Liver (tissue), 8 donors: ENCODE measurements at regions not wholly inside any gene's neighbourhood (a gene's known extent, or its start where the extent isn't known, plus 50 kb on each side); places are given as distances from the start of the nearest gene placed in this dataset.

Experiments used
- DNase-seq: peaks from one replicate; pipeline ENCODE4 v3.0.0-alpha.2; 2017; ENCODE audit warnings: low spot score
- H3K27ac ChIP-seq, 2 donors: one replicate each; pipeline ENCODE4 v1.7.0; 2013; ENCODE audit warnings: inconsistent platforms in 2 of 2, low read length in 2 of 2, control low read depth in 1 of 2, low read depth in 1 of 2, mild to moderate bottlenecking in 1 of 2
- H3K27me3 ChIP-seq, 4 donors: one replicate each; pipeline versions ENCODE4 v1.6.1 to v1.7.0; 2013; ENCODE audit warnings: low read length in 3 of 4, inconsistent platforms in 1 of 4, mild to moderate bottlenecking in 1 of 4, moderate library complexity in 1 of 4; ENCODE audit not compliant: control insufficient read depth in 4 of 4, insufficient read depth in 4 of 4
- H3K36me3 ChIP-seq, 4 donors: one replicate each; pipeline versions ENCODE4 v1.6.1 to v1.7.0; 2013; ENCODE audit warnings: low read length in 3 of 4, mild to moderate bottlenecking in 3 of 4, low read depth in 1 of 4, moderate library complexity in 1 of 4; ENCODE audit not compliant: control insufficient read depth in 4 of 4, insufficient read depth in 3 of 4
- H3K4me1 ChIP-seq, 4 donors: one replicate each; pipeline versions ENCODE4 v1.6.1 to v1.7.0; 2013; ENCODE audit warnings: low read length in 3 of 4, mild to moderate bottlenecking in 3 of 4, moderate library complexity in 1 of 4; ENCODE audit not compliant: control insufficient read depth in 4 of 4, insufficient read depth in 4 of 4
- H3K4me3 ChIP-seq, 3 donors: one replicate each; pipeline versions ENCODE4 v1.6.1 to v1.7.0; 2013; ENCODE audit warnings: low read length in 3 of 3, control low read depth in 1 of 3, low read depth in 1 of 3, mild to moderate bottlenecking in 1 of 3
- H3K9ac ChIP-seq, 2 donors: one replicate each; pipeline ENCODE4 v1.7.0; 2013; ENCODE audit warnings: low read length in 2 of 2, mild to moderate bottlenecking in 2 of 2, moderate library complexity in 2 of 2, control low read depth in 1 of 2, low read depth in 1 of 2
- H3K9me3 ChIP-seq, 4 donors: one replicate each; pipeline versions ENCODE4 v1.6.1 to v1.7.0; 2013; ENCODE audit warnings: low read length in 3 of 4; ENCODE audit not compliant: control insufficient read depth in 4 of 4
- ATF3 ChIP-seq: IDR thresholded peaks from 2 replicates; pipeline ENCODE4 v1.6.1; 2016; ENCODE audit warnings: antibody characterized with exemption
- CTCF ChIP-seq: fragments of 150-350 bp; IDR thresholded peaks from 2 replicates; pipeline ENCODE4 v1.5.1; 2017; ENCODE audit warnings: improper control_type of control experiment, low read depth, low read length; ENCODE audit not compliant: missing input control
- EGR1 ChIP-seq, 2 donors: IDR thresholded peaks; 2 replicates each; pipeline ENCODE4 v1.6.1; 2016 to 2018; ENCODE audit warnings: antibody characterized with exemption in 2 of 2, low read depth in 2 of 2
- FOXA2 ChIP-seq: IDR thresholded peaks from 2 replicates; pipeline ENCODE4 v1.6.1; 2016; ENCODE audit warnings: antibody characterized with exemption
- GABPA ChIP-seq, 2 donors: IDR thresholded peaks in 1 of 2; conservative IDR thresholded peaks in 1 of 2; 2 replicates each; pipeline ENCODE4 v1.6.1; 2016; ENCODE audit warnings: antibody characterized with exemption in 2 of 2, mild to moderate bottlenecking in 1 of 2, moderate library complexity in 1 of 2
- HNF4A ChIP-seq, 2 donors: conservative IDR thresholded peaks; 2 replicates each; pipeline ENCODE4 v1.6.1; 2016; ENCODE audit warnings: antibody characterized with exemption in 2 of 2, mild to moderate bottlenecking in 2 of 2
- HNF4G ChIP-seq: IDR thresholded peaks from 2 replicates; pipeline ENCODE4 v1.6.1; 2016; ENCODE audit warnings: antibody characterized with exemption
- JUND ChIP-seq, 2 donors: IDR thresholded peaks; 2 replicates each; pipeline ENCODE4 v1.6.1; 2016; ENCODE audit warnings: antibody characterized with exemption in 2 of 2
- MAX ChIP-seq: IDR thresholded peaks from 2 replicates; pipeline ENCODE4 v1.6.1; 2016; ENCODE audit warnings: antibody characterized with exemption
- NR2F2 ChIP-seq: IDR thresholded peaks from 2 replicates; pipeline ENCODE4 v1.6.1; 2016; ENCODE audit warnings: antibody characterized with exemption
- RAD21 ChIP-seq, 2 donors: IDR thresholded peaks; 2 replicates each; pipeline ENCODE4 v1.6.1; 2016; ENCODE audit warnings: antibody characterized with exemption in 2 of 2, mild to moderate bottlenecking in 2 of 2
- REST ChIP-seq: IDR thresholded peaks from 2 replicates; pipeline ENCODE4 v1.6.1; 2016; ENCODE audit warnings: antibody characterized with exemption, mild to moderate bottlenecking
- RXRA ChIP-seq, 2 donors: IDR thresholded peaks; 2 replicates each; pipeline ENCODE4 v1.6.1; 2017 to 2018; ENCODE audit warnings: antibody characterized with exemption in 2 of 2, mild to moderate bottlenecking in 1 of 2
- SP1 ChIP-seq: IDR thresholded peaks from 2 replicates; pipeline ENCODE4 v1.6.1; 2018; ENCODE audit warnings: antibody characterized with exemption, mild to moderate bottlenecking
- TAF1 ChIP-seq: conservative IDR thresholded peaks from 2 replicates; pipeline ENCODE4 v1.6.1; 2016; ENCODE audit warnings: antibody characterized with exemption, mild to moderate bottlenecking
- YY1 ChIP-seq: IDR thresholded peaks from 2 replicates; pipeline ENCODE4 v1.6.1; 2016; ENCODE audit warnings: antibody characterized with exemption, mild to moderate bottlenecking
- ZBTB33 ChIP-seq: IDR thresholded peaks from 2 replicates; pipeline ENCODE4 v1.6.1; 2016; ENCODE audit warnings: antibody characterized with exemption
- WGBS: extraction: QIAGEN DNeasy Blood & Tissue Kit; methylation state at CpG from one replicate; pipeline ENCODE4 v1.1.7; 2013; 5-methylcytosine and 5-hydroxymethylcytosine counted together
- donor health status: healthy.
- donor health status: healthy.
- donor health status: healthy.
- donor health status: healthy.
- donor health status: healthy.

GRCh38 chr18:43465483-43465882 lies 188.2 kb upstream of the SYT4 start:
- Histone ChIP-seq H3K27me3 (no peaks in the 10 kb centered on the region), H3K4me3 (no peak overlapping the region), H3K27ac (no peak overlapping the region), H3K4me1 (no peaks in the 10 kb centered on the region), H3K9me3 (peaks cover 0 to 7% (median 3%) of the 10 kb centered on the region in 4 donors), H3K9ac (no peak overlapping the region), H3K36me3 (no peaks in the 10 kb centered on the region)
- DNase-seq = no peak
- no peak for TF ChIP-seq REST
- no peak for TF ChIP-seq HNF4A (conservative IDR thresholded peaks at IDR 0.05)
- TF ChIP-seq ATF3 = no peak
- no peak for TF ChIP-seq TAF1
- TF ChIP-seq YY1 = no peak

- Histone ChIP-seq H3K4me1 (no peaks in the 10 kb centered on the region), H3K27ac (no peak overlapping the region), H3K9me3 (no peaks in the 10 kb centered on the region), H3K36me3 (no peaks in the 10 kb centered on the region), H3K27me3 (no peaks in the 10 kb centered on the region), H3K9ac (no peak overlapping the region), H3K4me3 (no peak overlapping the region)
- no peak for DNase-seq
- no peak for TF ChIP-seq MAX
- no peak for TF ChIP-seq JUND (IDR thresholded peaks at IDR 0.05)
- no peak for TF ChIP-seq GABPA (IDR thresholded peaks at IDR 0.05 in 1 of 2, conservative IDR thresholded peaks at IDR 0.05 in 1 of 2)
- no peak for TF ChIP-seq RAD21 (IDR thresholded peaks at IDR 0.05)
- no peak for TF ChIP-seq HNF4G
- TF ChIP-seq RXRA (IDR thresholded peaks at IDR 0.05) = no peak
- no peak for TF ChIP-seq HNF4A (conservative IDR thresholded peaks at IDR 0.05)
- TF ChIP-seq EGR1 (IDR thresholded peaks at IDR 0.05; ENCODE audit: low read depth in 2 of 2) = no peak
- no peak for TF ChIP-seq NR2F2
- TF ChIP-seq TAF1 = no peak
- no peak for TF ChIP-seq FOXA2
- TF ChIP-seq SP1 = no peak
- TF ChIP-seq ATF3 = no peak
- no peak for TF ChIP-seq REST
- TF ChIP-seq ZBTB33 = no peak
- TF ChIP-seq YY1 = no peak
- TF ChIP-seq CTCF = no peak
- WGBS = 62% methylated on average over 5 of the region's 5 CpGs
Measured at GRCh38 chr18:43471873-43472272, 194.6 kb upstream of the SYT4 start.
